Inflammatory macrophage treated with lipopolysaccharide for 4 hours (primary cell): ENCODE measurements at regions not wholly inside any gene's neighbourhood (a gene's known extent, or its start where the extent isn't known, plus 50 kb on each side); places are given as distances from the start of the nearest gene placed in this dataset.
"Not testable (repeated sequence)": the region's sequence is repeated elsewhere in the genome, so short reads cannot be mapped to it uniquely, and the experiment has no call there.

Experiments used
- DNase-seq: peaks from one replicate; pipeline ENCODE4 v3.0.0-alpha.2; 2020

DNA sequence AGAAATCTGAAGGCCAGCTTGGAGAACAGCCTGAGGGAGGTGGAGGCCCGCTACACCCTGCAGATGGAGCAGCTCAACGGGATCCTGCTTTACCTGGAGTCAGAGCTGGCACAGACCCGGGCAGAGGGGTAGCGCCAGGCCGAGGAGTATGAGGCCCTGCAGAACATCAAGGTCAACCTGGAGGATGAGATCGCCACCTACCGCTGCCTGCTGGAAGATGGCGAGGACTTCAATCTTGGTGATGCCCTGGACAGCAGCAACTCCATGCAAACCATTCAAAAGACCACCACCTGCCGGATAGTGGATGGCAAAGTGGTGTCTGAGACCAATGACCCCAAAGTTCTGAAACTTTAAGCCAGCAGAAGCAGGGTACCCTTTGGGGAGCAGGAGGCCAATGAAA is 318.4 kb downstream of the ZFHX3 start:
- not testable (repeated sequence) for DNase-seq

DNA sequence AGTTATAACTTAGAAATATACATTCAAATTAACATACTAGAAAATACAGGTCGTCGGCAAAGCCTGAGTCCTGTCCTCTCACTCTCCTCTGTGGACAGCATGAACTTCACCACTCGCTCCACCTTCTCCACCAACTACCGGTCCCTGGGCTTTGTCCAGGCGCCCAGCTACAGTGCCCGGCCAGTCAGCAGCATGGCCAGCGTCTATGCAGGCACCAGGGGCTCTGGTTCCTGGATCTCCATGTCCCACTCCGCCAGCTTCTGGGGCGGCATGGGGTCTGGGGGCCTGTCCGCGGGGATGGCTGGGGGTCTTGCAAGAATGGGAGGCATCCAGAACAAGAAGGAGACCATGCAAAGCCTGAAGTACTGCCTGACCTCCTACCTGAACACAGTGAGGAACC is 319.4 kb downstream of the ZFHX3 start:
- DNase-seq: no peak

DNA sequence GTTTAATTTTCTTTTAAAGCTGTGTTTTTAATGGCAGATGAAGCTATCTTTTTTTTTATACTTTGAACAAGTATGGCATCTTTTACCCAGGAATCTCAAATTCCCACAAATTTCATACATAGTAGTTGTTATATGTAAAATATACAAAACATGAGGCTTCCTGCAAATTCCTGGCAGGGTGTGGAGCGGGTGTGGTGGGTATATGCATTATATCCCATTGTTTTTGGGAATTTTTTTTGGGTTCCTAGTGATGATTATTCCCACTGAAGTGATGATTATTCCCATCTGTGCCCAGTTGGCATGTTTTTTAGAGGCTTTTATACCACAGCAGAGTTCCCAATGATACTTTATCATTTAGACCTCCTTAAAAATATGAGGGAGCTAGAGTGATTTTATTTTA is 320.4 kb downstream of the ZFHX3 start:
- DNase-seq: no peak

DNA sequence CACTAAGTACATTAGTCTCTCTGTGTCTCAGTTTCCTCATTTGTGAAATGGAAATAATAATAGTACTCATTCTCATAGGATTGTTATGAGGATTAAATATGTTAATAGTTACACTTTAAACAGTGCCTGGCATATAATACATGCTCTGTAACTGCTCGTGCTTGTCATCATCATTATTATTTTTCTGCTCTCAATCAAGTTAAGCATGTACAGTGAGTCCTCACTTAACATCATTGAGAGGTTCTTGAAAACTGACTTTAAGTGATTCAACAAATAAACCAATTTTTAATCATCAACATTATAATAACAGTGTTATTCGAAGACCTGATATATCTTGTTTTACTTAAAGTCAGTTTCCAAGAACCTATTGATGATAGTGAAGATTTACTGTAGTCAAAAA is 322.3 kb downstream of the ZFHX3 start:
- no peak for DNase-seq

DNA sequence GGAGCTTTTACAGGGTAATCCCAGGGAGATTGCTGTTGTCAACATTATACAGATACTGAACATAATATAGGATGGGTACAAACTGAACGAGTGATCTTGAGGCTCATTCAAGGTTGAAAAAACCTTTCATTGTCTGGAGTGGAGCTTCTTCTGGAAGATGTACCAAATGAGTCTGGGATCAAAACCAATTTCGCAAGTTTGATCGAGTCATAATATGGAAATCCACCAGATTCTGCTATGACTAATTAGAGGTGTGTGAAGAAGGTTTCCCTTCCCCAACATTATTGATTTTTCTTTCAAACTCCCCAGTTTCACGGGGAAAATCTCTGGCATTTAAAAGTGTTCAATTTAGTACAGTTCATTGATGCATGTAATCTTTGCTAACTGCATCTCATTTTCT is 324.1 kb downstream of the ZFHX3 start:
- no peak for DNase-seq

DNA sequence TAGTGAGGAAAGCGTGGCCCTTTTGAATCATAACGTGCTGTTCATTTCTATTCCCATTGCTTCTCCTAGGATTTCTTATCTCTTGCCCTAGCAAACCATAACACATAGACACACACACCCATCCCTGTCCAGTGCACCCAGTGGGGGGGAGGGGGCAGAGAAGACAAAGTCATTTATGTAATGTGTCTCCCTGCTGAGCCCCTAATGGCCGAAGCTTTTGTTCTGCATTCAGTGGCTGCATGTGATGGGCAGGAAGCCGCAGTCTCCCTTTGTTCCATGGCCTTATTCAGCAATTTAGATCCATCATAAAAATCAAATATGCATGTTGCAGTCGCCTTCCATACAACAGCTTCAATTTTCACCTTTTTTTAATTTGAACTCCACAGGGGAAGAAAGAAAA is 325.4 kb downstream of the ZFHX3 start:
- no peak for DNase-seq

DNA sequence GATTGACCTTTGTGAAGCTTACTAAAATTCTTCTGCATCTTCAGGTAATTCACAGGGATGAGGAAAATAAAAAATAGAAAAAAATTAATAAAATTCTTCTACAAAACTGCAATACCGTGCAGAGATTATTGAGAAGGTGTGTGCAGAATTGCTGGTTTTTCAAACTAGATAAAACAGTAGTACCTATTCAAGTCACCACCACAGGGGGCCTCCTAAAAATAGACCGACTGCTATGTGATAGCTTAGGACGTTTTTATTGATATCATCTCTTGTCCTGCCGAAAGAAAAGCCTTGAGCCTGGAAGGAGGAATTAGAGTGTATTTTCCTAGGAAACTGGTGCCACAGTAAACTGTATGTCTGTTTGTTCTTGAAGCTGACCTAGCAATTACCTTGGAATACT is 325.9 kb downstream of the ZFHX3 start:
- DNase-seq: no peak

DNA sequence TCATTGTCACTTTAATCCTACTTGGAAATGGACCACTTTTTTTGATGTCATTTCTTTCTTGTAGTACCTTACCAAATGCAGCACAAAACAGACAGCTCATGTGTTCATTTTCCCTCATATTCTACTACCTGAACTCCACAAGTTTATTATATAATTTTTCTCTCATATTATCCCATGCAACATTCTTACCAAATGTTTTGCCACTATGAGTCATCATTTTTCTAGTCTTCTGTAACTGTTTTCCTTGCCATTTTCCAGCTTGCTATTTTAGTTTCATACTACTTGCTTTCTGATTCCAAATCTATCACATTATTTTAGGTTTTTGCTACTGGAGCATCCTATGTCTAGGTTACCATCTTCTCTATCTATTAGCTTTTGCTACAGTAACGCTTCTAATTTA is 332.7 kb downstream of the ZFHX3 start:
- no peak for DNase-seq

DNA sequence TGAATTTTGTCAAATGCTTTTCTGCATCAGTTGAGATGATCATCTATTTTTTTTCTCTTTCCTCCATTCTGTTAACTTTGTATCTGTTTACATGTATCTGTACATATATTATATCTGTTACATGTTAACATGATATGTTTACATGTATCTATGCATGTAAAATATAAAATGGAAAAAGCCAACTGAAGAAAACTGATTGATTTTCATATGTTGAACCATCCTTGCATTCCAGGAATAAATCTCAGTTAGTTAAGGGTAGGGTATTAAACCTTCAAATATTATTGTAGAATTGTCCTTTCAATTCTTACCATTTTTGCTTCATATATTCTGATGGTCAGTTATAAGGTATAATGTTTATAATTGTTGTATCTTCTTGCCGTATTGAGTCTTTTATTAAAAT is 336.1 kb downstream of the ZFHX3 start:
- no peak for DNase-seq

DNA sequence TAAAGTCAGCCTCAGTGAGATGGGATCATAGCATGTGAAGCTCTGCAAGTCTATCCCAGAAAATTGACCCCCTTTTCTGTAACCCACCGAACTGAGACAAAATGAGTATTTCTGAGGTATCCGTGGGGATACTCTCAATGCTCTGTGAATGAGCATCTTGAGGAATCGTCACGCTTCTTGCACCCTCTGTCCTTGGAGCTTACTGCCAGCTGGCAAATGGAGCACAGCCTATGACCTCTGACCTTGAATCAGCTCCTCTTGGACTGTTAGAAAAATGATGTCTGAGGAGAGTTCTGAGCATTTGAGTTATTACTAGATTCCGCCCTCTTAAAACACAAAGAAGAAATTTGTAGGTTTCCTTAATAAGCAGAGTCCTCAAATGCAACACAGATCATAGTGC is 342.1 kb downstream of the ZFHX3 start:
- DNase-seq: no peak

DNA sequence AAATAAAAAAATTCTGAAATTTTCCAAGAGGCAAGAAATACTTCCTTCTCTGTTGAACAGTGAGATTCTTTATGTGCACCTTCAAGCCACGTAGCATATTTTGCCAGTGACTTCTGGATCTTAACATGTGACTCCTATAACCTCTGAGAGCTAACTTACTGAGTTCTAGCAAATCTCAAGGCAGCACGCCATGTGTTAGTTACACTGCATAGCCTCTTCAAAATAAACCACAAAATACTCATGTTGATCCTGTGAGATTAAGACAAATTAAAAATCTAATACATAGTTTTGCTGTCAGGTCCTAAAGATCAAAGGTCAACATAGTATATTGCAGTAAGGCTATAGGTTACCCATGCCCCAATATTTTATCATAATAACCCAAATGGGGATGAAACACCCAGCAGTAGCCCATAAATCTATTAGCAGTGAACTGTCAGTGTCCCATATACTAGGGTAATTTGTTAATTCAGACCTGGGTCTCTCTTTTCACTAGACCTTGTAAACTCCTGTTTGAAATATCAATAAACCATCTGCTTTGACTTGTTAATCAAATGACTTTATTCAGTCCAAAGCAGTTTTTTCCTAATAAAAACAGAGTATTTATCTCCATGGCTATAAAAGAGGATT is 343.1 kb downstream of the ZFHX3 start:
- no peak for DNase-seq

DNA sequence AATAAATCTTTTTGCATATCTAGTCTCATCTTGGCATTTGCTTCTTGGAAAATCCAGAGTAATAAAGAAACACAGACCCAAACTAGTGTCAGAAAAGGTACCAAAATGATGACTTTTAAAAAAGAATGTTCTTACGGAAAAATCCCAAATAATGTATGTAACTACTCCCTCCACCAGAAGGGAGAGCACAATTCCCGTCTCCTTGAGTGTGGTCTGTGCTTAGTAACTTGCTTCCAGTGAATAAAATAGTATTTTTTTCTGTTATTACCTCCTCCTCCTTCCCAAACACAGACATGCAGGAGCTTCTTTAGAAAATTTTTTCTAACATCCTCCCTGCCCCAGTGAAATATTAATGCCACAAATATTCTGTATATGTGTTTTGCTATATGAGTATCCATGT is 358.1 kb downstream of the ZFHX3 start:
- DNase-seq: no peak

DNA sequence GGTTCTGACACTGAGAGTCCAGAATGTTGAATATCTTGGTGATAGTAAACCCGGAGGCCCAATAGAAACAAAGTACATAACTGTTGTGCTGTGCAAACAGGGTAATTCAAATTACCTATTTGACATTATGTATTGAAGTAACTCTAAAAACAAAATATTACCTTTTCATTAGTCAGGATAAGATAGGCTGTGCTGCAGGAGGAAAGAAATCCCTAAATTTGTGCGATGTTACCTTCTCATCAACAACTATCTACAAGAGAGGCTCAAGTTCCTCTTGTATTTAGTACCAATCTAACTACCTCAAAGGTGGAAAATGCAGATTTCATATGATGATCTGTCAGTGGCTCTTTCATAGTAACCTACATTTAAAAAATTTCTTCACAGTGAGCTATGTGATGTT is 367.2 kb downstream of the ZFHX3 start:
- no peak for DNase-seq

DNA sequence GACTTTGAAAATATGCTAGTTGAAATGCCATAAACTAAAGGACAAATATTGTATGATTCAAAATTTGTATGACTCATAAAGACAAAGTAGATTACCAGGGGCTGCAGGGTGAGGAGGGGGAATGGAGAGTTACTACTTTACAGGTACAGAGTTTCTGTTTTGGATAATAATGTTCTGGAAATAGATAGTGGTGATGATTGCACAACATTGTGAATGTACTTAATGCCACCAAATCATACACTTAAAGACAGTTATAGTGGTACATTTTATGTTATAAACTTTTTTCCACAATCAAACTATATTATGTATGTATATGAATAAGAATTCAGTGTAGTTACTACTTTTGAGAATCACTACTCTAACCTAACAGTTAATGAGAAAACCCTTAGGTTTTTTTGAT is 368.1 kb downstream of the ZFHX3 start:
- DNase-seq: no peak

DNA sequence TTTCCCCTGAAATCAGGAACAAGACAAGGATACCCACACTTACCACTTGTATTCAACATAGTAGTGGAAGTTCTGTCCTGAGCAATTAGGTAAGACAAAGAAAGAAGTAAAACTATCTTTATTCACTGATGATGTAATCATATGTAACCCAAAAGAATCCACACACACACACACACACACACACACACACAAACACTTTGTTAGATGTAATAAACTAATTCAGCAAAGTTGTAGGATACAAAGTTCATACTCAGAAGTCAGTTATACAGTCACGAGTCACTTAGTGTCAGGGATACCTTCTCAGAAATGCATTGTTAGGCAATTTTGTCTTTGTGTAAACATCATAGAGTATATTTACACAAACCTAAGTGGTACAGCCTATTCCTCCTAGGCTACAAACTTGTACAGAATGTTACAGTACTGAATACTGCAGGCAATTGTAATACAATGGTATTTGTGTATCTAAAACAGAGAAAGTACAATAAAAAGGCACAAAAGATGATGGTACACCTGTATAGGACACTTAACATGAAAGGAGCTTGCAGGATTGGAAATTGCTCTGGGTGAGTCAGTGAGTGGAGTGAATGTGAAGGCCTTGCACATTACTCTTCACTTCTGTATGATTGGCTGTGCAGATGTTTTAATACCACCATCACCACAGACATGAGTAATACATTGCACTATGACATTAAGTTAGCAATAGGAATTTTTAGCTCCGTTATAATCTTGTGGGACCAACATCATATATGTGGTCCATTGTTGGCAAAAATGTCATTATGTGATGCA is 370.1 kb downstream of the ZFHX3 start:
- DNase-seq: no peak

DNA sequence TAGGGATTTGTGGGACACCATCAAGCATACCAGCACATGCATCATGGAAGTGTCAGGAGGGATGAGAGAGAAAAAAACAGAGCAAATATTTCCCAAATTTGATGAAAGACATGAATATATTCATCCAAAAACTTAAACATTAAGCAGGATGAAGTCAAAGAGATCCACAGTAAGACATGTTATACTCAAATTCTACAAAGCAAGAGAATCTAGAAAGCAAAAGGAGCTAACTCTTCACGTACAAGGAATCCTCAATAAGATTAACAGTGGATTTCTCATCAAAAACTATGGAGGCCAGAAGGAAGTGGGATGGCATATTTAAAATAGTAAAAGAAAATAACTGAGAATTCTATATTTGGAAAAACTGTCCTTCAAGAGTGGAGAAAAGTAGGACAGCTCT is 374.8 kb downstream of the ZFHX3 start:
- no peak for DNase-seq

DNA sequence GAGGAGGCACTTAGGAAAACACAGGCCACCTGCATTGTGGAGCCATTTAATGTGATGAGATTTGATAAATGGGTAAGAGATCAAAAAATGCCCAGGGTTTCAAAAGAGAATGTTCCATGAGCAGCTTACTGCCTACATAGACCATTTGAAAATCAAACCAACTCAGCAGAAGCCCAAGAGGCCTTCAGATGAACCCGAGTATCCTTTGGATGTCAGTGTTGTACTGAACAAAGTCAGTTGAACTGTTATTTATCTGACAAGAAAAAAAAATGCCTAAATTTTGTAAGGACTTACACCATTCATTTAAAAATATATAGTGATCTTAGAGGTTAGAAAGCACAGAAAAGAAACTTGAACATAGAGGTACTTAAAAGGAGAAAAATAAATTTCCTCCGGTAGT is 381.7 kb downstream of the ZFHX3 start:
- no peak for DNase-seq

DNA sequence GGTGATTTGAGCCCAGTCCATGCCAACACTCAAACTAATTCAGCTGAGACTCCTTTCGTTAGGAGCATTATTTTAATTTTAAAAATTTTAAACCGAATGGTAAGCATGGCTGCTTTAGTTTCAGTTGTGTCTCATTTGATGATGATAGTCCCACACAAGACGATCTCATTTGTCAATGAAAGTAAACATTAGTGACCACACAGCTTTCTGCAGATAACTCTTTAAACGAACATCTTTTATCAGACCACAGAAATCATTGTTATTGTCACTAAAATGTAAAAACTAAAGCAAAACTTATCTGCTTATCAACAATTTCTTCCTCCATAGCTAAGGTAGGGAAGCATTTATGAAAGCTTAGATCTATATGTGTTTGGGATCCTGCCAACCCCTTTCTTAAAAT is 382.2 kb downstream of the ZFHX3 start:
- DNase-seq: no peak

DNA sequence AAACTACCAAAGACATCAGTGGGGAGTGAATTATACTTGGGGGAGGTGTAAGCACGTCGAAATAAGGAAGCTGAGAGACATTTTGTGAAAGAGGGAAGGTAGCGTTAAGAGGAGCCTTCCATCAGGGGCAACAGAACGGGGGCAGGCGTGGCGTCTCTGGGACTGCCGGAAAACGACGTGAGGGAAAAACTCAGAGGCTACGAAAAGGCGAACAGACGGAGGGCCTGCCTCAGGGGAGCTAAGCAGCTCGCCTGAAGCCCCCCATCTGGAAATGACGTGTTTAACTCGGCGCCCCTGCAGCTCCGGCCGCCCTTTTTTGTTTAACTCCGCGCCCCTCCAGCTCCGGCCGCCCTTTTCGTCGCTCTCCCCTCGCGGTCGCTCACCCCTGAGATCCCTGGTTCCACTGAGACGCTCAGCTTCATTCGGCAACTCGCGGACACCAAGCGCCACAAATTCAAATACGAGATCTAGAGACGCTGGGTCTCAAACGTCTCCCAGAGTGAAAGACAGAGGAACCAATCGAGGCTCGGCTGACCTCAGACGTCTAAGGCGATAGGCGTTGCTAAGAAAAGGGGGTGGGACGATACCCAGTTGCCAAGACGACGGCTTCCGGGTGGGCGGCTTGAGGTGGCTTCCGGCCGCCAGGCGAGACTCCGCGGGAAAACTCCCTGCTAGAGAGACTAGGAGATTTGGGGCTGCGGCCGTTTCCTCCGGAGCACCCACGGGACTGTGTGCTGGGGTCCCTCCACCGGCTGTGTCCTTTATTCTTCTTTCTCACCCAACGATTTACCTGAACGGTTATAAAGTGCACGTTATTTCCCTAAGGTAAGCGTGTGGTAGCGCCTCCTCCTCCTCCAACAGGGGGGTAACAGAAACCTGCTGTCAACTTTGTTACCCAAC is 383.2 kb downstream of the ZFHX3 start:
- peak; percentile 100 for DNase-seq

DNA sequence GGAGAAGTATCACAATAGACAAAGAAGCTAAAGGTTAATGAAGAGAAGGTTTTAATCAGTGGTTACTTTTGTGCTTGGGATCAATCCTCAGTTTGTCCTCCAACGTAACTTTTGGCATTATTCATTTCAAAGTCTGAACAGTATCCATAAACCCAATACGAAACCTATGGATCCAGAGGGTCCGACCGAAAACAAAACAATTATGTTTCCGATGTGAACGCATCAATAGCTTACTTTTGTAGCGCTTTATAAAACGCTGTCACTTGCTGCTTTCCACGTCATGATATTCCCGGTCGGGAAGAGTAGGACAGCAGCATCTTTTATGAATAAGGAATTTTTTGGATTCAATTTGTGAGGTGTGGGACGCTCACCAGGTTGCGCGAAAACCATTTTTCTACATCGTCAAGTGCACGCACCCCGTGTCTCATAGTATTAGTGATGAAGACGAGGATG is 383.8 kb downstream of the ZFHX3 start:
- no peak for DNase-seq

DNA sequence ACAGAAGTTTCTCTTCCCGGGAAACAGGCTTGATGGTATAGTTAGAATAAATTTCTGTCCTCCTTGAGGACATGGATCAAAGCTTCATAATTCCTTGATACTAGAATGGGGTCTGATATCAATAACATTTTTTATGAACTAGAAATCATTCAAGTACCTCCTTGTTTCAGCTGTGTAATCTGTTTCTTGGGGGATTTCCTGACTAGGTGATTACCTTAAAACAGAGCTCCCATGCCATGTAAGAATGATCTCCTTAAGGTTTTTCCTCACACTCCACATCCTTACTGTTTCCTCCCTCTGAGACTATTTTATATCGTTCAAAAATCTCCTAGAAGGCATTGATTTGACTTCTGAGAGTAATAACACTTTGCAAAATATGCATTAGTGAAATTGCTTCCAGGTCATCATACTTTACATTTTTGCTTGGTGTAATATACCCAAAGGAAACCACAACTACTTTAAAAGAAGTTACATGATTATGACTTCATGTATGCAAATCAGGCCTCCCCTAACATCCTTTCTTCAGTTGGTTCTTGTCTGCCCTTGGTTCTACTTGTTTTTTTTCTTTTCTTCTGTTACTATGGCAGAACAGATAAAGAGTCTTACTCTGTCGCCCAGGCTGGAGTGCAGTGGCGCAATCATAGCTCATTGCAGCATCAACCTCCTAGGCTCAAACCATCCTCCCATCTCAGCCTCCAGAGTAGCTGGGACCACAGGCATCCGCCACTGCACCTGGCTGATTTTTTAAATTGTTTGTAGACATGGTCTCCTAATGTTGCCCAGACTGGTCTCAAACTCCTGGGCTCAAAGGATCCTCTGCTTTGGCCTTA is 388.8 kb downstream of the ZFHX3 start:
- DNase-seq: peak; percentile 41

DNA sequence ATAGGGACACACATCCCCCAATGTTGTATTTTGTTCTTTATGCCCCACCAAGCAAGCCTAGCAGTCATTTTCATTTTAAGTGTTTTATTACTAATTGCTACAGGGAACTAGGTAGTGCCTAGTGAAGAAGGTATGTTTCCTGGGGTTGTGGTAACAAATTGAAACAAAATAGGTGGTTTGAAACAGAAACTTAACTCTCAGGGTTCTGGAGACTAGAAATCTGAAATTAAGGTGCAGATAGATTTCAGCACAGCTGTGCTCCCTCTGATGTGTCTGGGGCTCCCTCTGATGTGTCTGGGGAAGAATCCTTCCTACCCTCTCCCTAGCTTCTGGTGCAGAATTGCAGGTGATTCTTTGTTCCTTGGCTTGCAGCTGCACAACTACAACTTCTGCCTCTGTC is 390.1 kb downstream of the ZFHX3 start:
- no peak for DNase-seq

DNA sequence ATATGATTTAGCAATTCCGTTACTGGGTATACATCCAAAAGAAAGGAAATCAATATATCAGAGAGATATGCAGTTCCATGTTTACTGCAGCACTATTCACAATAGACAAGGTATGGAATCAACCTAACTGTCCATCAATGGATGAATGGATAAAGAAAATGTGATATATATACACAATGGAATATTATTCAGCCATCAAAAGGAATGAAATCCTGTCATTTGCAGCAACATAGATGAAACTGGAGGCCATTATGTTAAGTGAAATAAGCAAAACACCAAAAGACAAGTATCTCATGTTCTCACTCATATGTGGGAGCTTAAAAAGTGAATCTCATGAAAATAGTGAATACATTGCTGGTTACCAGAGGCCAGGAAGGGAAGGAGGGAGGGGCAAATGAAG is 390.8 kb downstream of the ZFHX3 start:
- DNase-seq: no peak
